Kasumi-1 (cell line): ENCODE measurements at regions not wholly inside any gene's neighbourhood (a gene's known extent, or its start where the extent isn't known, plus 50 kb on each side); places are given as distances from the start of the nearest gene placed in this dataset.

Experiments used
- DNase-seq, 2 experiments: peaks; one replicate each; lab custom pipeline; 2025; lab: John Stamatoyannopoulos, UW

DNA sequence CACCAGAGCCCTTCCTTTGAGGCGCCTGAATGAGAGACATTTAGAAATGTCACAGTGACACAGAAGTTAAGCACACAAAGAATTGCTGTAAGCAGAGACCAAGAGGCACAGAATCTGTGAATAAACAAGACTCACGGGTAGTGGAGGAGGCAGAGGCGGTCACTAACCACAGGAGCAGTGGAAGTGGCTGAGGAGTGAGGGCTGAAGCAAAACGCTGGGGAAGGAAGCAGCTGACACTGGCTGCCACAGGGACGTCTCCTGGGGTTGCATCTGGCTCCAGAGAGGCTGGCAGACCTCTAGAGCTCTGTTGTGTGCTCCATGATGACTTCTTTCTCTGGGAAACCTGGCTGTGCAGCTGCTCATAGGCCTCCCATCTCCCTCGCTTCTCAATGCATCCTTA, 65.0 kb upstream of the SLC2A12 start:
- peak; percentile 74 to 80 for DNase-seq

DNA sequence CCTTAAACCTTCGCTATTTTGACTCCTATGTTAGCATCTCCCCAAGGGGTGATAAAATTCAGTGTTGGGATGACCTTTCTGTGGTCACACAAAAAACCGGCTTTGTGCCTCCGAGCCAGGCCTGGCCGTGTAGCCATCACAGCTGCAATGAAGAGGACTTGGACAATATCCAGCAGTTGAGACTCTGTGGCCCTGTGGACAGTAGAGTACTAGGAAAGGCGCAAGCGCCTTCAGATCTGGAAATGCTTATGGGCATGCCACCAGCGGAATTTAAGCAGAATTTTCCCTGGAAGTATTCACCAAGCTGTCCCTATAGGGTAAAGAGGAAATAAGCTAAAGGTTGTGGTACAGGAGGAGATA, 63.3 kb upstream of the SLC2A12 start:
- DNase-seq = no peak

GRCh38 chr6:134114918-134115714, 62.7 kb upstream of the SLC2A12 start:
- DNase-seq = no peak

DNA sequence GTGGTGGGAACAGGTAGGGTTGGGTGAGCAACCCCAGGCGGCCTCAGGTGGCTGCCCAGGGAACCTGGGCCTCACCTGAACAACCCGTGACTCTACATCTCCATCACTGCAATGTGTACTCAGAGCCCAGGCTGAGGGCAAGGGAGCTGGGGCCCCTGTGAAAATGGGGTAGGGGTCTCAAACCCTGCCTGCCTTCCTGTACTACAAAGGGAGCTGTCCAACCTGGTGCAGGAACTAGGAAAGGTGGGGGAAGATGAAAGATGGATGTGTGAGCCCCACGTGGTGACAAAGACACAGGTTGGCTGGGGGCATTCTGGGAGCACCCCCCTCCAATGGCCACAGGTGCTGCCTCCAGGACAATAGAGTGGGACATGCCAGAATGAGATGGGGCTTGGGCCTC, 62.1 kb upstream of the SLC2A12 start:
- no peak for DNase-seq

- DNase-seq = no peak
Observed at GRCh38 chr6:134111726-134112125, 59.3 kb upstream of the SLC2A12 start.

DNA sequence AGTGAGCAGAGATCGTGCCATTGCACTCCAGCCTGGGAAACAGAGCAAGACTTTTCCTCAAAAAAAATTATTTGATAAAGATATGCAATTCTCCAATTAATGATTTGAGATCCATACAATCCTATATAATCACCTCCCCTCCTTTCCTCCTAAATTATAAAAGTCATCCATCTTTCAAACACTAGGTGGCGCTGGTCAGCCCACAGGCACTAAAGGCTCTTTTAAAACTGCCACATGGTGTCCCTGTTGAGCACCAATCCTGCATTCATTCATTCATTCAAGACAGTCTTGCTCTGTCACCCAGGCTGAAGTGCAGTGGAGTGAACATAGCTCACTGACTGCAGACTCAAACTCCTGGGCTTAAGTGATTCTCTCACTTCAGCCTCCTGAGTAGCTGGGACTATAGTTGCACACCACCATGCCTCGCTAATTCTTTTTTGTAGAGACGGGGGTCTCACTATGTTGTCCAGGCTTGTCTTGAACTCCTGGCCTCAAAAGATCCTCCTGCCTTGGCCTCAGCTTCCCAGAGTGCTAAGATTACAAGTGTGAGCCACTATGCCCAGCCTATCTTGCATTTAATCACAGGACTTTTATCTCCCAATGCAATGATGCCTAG, 58.7 kb upstream of the SLC2A12 start:
- peak; percentile 70 to 81 for DNase-seq

DNA sequence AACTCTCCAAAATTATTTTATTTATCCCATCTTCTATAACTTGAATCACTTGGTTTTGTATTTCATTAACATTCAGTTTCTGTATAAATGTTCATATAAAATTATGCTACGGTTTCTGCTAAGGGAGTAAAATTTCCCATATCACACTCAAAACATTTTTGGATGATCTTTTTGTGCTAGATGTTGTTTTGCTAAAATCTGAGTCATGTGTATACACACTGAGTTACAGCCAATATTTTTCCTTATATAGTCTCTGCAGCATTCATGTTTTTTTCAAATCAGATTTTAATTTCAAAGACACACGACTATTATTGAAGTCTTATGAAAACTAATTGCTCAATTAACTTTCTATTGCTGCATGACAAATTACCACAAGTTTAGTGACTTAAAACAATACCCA, 54.3 kb upstream of the SLC2A12 start:
- DNase-seq = no peak

GRCh38 chr6:134105940-134106339, 53.5 kb upstream of the SLC2A12 start:
- no peak for DNase-seq

- no peak for DNase-seq
Observed at GRCh38 chr6:134103006-134103405, 50.6 kb upstream of the SLC2A12 start.
